D341Med (cell line): ENCODE measurements at regions not wholly inside any gene's neighbourhood (a gene's known extent, or its start where the extent isn't known, plus 50 kb on each side); places are given as distances from the start of the nearest gene placed in this dataset.
A peak's percentile ranks its signal among the peaks of the same experiment; 100 is the strongest.

Source experiments
- DNase-seq: peaks from one replicate; pipeline ENCODE4 v3.0.0; 2012; ENCODE audit warnings: low spot score

GRCh38 chr18:34978533-34978893, 62.7 kb upstream of the MAPRE2 start:
- DNase-seq = no peak

GRCh38 chr18:34978953-34979608, 62.1 kb upstream of the MAPRE2 start:
- peak; percentile 37 for DNase-seq

DNA sequence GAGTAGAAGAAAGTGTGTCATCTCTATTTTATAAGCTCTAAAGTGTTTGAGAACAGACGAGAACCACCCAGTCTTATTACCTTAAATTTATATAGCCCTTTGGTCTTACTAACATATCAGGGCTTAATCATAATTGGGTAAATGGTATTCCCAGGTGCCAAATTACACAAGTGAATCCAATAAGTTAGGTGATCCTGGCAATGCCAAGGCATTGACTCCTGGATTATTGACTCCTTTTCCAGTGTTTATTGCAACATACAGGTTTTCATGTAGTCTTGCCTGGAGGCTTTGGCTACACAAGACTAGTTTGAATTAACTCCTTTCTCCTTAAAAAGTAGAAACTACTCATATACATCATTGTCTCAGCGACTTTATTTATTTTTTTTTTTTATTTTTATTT, 59.7 kb upstream of the MAPRE2 start:
- no peak for DNase-seq

DNA sequence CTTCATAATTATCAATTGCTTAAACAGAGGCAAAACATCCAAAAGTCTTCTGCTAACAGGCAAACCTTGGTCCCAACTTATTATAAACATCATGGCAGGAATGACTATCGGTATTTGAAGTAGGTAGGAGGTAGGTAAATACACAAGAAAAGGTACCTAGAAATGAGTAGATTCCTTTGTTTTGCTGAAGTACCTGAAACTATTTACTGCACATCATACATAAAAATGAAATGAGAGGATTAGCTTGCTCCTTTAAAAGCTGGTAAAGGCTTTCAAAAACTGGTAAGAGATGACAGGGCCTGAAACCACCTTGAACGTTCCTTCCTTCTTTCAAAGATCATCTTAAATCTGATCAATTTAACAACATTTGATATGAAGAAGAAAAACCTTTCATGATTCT, 55.2 kb upstream of the MAPRE2 start:
- no peak for DNase-seq

DNA sequence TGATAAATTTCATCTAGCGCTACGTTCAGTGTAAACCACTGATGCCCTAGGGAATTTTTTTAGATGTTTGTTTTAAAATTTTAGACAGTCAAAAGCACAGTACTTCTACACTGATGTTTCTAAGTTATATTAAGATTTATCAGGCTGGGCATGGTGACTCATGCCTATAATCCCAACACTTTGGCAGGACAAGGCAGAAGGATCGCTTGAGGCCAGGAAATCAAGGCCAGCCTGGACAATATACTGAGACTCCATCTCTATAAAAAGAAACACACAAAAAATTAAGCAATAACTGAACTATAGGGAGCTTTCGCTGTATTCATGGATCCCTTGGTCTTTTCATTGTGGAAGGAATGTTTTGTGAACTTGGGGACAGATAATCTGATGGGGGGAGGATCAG, 50.6 kb upstream of the MAPRE2 start:
- DNase-seq = no peak

DNA sequence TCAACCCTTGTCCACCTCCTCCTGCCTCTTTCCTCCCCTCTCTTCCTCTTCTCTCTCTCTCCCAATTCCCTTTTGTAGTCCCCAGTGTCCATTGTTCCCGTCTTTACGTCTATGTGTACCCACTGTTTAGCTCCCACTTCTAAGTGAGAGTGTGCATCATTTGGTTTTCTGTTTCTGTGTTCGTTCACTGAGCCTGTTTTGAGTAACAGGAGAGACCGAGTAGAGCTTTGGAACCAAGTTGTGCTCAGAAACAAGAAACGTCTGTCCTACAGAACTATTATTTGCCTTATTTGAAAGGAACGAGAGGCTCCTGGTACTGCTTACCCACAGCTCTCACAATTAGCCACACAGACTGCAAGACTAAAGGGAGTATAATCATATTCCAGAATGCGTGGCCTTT, 50.1 kb upstream of the MAPRE2 start:
- DNase-seq = no peak
